K562 (cell line): ENCODE measurements at regions not wholly inside any gene's neighbourhood (a gene's known extent, or its start where the extent isn't known, plus 50 kb on each side); places are given as distances from the start of the nearest gene placed in this dataset.

Source experiments
- CTCF ChIP-seq, 3 experiments: IDR thresholded peaks in 2 of 3; conservative IDR thresholded peaks in 1 of 3; 2 replicates each; pipeline ENCODE4 v1.5.1; 2011 to 2012; ENCODE audit warnings: low read length in 3 of 3, mild to moderate bottlenecking in 3 of 3, control low read depth in 2 of 3, improper control_type of control experiment in 1 of 3, inconsistent platforms in 1 of 3, low read depth in 1 of 3, mixed read lengths in 1 of 3, moderate library complexity in 1 of 3; ENCODE audit not compliant: insufficient read depth in 2 of 3
- DEAF1 ChIP-seq: fragments of 450-650 bp; formaldehyde crosslinking; IDR thresholded peaks from 2 replicates; pipeline ENCODE4 v1.4.0; 2020; ENCODE audit warnings: mild to moderate bottlenecking, moderate library complexity
- GATAD2A ChIP-seq: fragments of 450-650 bp; IDR thresholded peaks from 2 replicates; pipeline ENCODE4 v1.6.1; 2017
- POLR2A ChIP-seq: fragments of 450-650 bp; conservative IDR thresholded peaks from 2 replicates; pipeline ENCODE4 v1.6.1; 2016
- RERE ChIP-seq: sonication (generic); formaldehyde crosslinking; IDR thresholded peaks from 2 replicates; pipeline ENCODE4 v1.8.0; 2023; ENCODE audit warnings: missing genetic modification reagents, mild to moderate bottlenecking, borderline replicate concordance
- ZBTB17 ChIP-seq: fragments of 450-650 bp; formaldehyde crosslinking; IDR thresholded peaks from 2 replicates; pipeline ENCODE4 v1.4.0; 2020; ENCODE audit warnings: mild to moderate bottlenecking
- ZC3H11A ChIP-seq: IDR thresholded peaks from 2 replicates; pipeline ENCODE4 v1.6.1; 2012; ENCODE audit warnings: low read depth, low read length, improper control_type of control experiment
- ZNF639 ChIP-seq, 2 experiments: fragments of 200-800 bp in 1 of 2; sonication (Bioruptor generic) in 1 of 2; sonication (generic) in 1 of 2; formaldehyde crosslinking in 1 of 2; IDR thresholded peaks in 1 of 2; conservative IDR thresholded peaks in 1 of 2; 2 replicates each; pipeline versions ENCODE4 v1.5.0 to v1.6.1; 2016 to 2020; ENCODE audit warnings: missing compliant biosample characterization in 1 of 2, missing genetic modification characterization in 1 of 2, missing genetic modification reagents in 1 of 2

GRCh38 chr3:77885381-77885780, 845.5 kb downstream of the ROBO2 start:
- TF ChIP-seq ZNF639 (CRISPR knock-in tag; conservative IDR thresholded peaks at IDR 0.05 in 1 of 2, IDR thresholded peaks at IDR 0.05 in 1 of 2) (no peak), POLR2A (no peak), ZBTB17 (CRISPR knock-in tag) (no peak), DEAF1 (CRISPR knock-in tag) (no peak), CTCF (IDR thresholded peaks at IDR 0.05 in 2 of 3, conservative IDR thresholded peaks at IDR 0.05 in 1 of 3; ENCODE audit: insufficient read depth in 2 of 3, low read depth in 1 of 3, low read length in 3 of 3) (no peak), RERE (CRISPR knock-in tag) (no peak), ZC3H11A (no peak), GATAD2A (no peak)
